Cardiac septum (tissue), 1 donor: ENCODE measurements at regions not wholly inside any gene's neighbourhood (a gene's known extent, or its start where the extent isn't known, plus 50 kb on each side); places are given as distances from the start of the nearest gene placed in this dataset.

Experiments
- DNase-seq: peaks from one replicate; pipeline ENCODE4 v3.0.0-alpha.2; 2020; ENCODE audit warnings: low spot score
- intact Hi-C: fragments of 100-400 bp; cut with DNase I; formaldehyde crosslinking; loops from one replicate; pipeline ENCODE4 v1.14.0; 2022
- donor health status: DM: no; HTN: no; CAD: no.

GRCh38 chr9:129465834-129466535, 154.9 kb downstream of the C9orf50 start:
- DNase-seq: no peak
- intact Hi-C loops: no loop called here

DNA sequence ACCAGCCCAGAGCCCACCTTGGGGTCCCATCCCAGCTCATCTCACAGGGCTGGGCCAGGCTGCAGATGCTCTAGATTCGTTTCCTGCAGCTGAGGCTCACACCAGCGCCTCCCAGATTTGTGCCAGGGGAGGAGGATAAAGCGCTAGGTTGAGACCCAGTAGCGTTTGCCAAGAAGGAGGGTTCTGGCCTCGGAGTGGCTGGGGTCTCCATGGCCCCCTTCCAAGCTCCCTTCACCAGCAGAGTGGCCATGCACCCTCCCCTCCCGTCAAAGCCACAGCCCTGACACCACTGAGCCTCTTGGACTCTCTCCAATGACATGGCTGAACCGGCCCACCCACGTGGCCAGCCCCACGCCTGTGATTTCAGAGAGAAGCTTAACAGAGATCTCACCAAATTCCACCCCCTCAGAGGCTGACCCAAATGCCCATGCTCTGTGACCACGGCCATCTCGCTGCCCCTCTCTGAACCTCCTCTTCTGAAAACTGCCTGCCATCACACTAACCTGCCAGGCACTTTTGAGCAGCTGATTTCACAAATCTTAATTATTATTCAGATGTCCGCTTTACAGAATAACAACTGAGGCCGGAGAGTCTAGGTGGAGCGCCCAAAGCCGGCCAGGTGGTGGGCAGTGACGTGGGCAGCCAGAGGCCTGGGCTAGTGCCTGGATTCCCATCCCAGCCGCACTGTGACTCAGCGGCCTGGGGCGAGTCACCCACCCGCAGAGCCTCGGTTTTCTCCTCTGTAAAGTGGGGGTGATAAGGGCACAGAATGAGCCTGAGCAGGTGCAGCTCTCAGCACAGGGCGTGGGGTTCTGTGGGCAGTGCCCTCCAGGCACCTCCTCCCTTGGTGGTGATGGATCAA, 155.7 kb downstream of the C9orf50 start:
- intact Hi-C loops: no loop called here
- no peak for DNase-seq

DNA sequence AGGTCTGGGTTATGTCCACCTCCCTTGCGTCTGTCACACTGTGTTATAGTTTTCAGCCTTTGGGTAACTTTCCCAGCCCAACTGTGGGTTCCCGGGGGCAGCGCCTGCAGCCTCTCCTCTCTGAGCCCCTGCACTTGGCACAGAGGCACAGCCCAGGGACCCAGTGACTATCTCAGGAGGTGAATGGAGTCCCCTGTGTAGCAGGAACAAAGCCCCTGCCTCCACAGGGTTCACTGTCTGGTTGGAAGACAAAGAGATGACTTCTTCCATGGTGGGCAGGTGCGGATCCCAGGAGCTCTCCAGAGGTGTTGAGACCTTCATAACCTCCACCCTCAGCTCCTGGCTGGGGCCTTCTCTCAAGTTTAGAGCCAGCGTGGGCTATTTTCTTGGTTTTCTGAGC, 156.9 kb downstream of the C9orf50 start:
- intact Hi-C loops: no loop called here
- no peak for DNase-seq

DNA sequence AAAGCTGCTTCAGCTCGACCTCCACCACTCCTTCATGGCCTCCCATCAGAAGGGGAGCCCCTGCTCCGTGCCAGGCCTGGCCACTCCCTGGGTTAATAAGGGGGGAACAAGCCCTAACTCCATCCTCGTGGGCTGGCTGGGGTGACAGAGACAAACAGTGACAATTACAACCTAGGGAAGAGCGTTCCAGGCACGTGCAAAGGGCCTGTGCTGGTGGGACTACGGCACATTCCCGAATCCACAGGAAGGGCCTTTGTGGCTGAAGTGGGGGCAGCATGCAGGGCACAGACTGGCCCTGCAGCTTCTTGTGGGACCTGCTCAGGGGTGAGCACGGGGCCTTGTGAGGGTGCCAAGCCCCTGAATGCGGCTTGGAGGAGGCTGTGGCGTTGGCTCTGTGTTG, 157.4 kb downstream of the C9orf50 start:
- no peak for DNase-seq
- intact Hi-C loops: no loop called here

- intact Hi-C loops: no loop called here
- no peak for DNase-seq
Measured at GRCh38 chr9:129462360-129462759, 158.5 kb downstream of the C9orf50 start.

GRCh38 chr9:129460323-129461261, 160.3 kb downstream of the C9orf50 start:
- peak; percentile 100 for DNase-seq
- intact Hi-C loops: loop anchor here (2.0 kb wide), 1 partner anchor 22 kb away; no protein-coding TSS in a partner anchor

- intact Hi-C loops: loop anchor here (2.0 kb wide), 3 partner anchors 23 to 47 kb away; no protein-coding TSS in a partner anchor
- DNase-seq: no peak
Measured at GRCh38 chr9:129459547-129460322, 161.2 kb downstream of the C9orf50 start.

DNA sequence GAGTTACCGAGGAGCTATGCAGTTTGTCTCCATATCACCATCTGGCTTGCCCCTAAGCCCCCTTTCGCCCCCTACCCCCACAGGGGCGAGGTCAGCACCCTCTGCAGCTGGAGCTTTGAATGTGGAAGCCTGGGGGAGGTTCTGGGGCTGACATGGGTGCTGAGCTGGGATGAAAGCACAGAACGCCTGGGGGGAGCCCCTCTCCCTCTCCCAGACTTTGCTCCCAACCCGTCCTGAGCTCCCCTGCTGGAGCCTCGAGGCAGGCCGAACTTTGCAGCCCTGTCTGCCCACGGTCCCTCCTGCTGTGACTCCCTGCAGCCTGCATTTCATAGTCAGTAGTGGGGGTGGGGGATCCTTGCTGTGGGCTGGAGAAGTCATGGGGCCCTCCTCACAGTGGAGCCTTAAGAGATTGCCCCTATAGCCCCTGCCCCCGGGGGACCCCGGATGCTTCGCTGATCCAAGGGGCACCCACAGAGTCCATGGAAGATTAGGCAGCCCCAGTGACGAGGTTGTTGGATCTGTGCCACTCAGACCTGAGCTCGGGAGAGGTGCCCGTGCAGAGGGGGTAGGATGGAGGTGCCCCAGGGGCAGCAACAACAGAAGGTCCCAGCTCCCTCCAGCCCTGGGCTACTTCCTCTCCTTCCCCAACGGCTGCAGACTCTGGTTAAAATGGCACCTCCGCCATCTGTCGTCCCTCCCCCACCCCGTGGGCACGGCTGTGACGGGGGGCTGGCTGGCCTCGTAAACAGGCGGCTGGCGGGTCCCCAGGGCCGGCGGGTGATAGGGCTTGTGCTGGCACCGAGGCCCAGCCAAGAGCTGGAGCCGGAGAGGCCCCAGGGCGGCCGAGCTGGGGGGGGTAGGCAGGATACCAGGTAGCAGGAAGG, 162.0 kb downstream of the C9orf50 start:
- intact Hi-C loops: loop anchor here (1.0 to 2.0 kb wide), 3 partner anchors 22 to 46 kb away; no protein-coding TSS in a partner anchor

DNA sequence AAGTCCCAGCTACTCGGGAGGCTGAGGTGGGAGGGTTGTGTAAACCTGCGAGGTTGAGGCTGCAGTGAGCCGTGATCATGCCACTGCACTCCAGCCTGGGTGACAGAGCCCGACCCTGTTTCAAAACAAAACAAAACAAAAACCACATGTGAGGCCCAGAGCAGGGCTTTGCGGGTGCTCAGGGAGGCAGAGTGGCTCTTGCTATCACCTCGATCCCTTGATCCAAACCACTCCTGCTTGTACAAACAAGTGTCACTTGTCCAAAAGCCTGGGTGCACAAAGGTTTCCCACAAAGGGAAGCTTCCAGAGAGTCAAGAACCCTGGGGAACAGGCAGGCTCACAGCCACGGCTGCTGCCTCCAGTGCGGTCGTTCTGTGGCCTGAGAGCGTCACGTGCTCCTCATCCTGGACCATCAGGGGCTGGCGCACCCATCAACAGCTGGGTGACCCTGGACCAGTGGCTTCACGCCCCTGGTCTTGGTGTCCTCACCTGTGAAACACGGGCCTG, 162.7 kb downstream of the C9orf50 start:
- no peak for DNase-seq
- intact Hi-C loops: loop anchor here (1.0 to 2.0 kb wide), 3 partner anchors 21 to 45 kb away; no protein-coding TSS in a partner anchor

More for the DNA sequence above, 162.0 kb downstream of the C9orf50 start:
- peak; percentile 82 for DNase-seq

DNA sequence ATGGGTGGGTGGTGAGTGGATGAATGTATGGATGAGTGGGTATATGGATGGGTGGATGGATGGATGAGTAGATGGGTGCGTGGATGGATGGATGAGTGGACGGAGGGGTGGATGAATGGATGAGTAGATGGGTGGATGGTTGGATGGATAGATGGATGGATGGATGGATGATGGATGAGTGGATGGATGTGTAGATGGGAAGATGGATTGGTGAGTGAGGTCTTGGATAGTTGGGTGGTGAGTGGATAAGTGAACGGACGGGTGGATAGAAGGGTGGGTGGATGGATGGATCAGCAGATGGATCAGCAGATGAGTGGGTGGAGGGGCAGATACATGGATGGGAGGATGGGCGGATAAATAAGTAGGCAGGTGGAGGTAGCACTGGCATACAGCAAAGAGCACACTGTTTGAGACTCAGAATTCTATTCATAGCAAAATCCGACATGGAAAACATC, 163.5 kb downstream of the C9orf50 start:
- no peak for DNase-seq
- intact Hi-C loops: no loop called here

DNA sequence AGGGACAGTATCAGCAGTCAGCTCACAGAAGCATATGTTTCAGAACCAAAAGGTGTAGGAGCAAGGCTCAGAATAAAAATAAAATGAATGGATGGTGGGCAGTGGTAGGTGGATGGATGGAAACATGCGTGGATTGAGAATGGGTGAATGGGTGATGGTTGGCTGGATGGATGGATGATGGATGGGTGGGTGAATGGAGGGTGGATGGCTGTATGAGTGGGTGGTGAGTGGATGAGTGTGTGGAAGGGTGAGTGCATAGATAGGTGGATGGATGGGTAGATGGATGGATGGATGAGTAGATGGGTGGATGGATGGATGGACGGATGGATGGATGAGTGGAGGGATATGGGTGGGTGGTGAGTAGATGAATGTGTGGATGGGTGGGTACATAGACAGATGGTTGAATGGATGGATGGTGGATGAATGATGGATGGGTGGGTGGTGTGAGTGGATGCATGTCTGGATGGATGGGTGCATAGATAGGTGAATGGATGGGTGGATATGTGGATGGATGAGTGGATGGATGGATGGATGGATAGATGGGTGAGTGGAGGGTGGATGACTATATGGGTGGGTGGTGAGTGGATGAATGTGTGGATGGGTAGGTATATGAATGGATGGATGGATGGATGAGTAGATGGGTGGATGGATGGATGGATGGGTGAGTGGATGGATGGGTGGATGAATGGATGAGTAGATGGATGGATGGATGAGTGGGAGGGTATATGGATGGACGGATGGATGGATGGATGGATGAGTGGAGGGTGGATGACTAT, 164.2 kb downstream of the C9orf50 start:
- intact Hi-C loops: no loop called here
- no peak for DNase-seq

- intact Hi-C loops: no loop called here
- DNase-seq: no peak
Measured at GRCh38 chr9:129455151-129455995, 165.5 kb downstream of the C9orf50 start.

DNA sequence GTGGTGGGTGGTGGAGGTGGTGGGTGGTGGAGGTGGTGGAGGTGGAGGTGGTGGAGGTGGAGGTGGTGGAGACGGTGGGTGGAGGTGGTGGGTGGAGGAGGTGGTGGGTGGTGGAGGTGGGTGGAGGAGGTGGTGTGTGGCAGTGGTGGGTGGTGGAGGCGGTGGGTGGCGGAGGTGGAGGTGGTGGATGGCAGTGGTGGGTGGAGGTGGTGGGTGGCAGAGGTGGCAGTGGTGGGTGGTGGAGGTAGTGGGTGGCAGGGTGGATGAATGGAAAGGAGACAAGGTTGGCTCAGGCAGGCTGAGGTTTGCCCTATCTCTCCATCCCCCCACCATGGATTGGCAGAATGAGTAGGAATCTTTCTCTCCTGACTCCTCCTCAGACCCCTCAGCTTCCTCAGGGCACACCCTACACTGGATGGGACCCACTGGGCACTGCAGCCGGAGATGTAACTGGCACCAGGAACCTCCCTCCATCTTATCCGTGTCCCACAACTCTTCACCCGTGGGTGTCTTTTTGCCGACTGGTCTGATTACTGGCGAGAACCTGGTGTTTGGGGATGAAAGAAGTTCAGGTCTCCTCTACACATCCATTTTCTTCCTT, 166.3 kb downstream of the C9orf50 start:
- DNase-seq: no peak
- intact Hi-C loops: no loop called here

DNA sequence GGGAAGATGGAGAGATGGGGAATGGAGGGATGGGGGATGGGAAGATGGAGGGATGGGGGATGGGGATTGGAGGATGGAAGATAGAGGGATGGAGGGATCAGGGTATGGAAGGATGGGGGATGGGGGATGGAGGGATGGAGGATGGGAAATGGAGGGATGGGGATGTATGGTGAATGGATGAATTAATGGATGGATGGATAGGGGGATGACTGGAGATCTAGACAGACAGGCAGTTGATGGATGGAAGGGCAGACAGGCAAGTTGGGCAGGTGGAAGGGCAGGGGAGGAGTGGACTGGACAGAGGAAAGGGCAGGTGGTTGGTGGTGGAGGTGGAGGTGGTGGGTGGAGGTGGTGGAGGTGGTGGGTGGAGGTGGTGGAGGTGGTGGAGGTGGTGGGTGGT, 167.2 kb downstream of the C9orf50 start:
- DNase-seq: no peak
- intact Hi-C loops: no loop called here

DNA sequence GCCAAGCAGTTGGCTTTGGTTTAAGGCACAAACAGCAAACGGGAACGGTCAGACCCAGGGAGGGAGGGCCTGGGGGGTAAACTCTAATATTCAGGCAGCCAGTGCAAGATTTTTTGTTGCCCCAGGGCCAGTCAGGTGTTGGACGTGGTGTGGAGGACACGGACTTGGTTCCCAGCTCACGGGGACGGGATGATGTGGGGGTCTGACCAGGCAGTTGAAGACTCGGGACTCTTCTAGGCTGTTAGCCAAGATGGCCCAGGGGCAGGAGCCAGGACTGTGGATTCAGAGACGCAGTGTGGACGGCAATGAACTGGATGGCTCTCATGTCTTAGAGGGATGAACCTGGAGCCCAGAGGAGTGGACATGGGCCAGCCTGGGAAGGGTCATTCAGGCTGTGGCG, 169.2 kb downstream of the C9orf50 start:
- no peak for DNase-seq
- intact Hi-C loops: no loop called here
